Anterior cingulate cortex (tissue), 58 donors: ENCODE measurements at regions not wholly inside any gene's neighbourhood (a gene's known extent, or its start where the extent isn't known, plus 50 kb on each side); places are given as distances from the start of the nearest gene placed in this dataset.
A peak's percentile ranks its signal among the peaks of the same experiment; 100 is the strongest.

Experiments used
- DNase-seq, 58 donors: peaks; one replicate each; lab custom pipeline; 2025; lab: John Stamatoyannopoulos, UW

DNA sequence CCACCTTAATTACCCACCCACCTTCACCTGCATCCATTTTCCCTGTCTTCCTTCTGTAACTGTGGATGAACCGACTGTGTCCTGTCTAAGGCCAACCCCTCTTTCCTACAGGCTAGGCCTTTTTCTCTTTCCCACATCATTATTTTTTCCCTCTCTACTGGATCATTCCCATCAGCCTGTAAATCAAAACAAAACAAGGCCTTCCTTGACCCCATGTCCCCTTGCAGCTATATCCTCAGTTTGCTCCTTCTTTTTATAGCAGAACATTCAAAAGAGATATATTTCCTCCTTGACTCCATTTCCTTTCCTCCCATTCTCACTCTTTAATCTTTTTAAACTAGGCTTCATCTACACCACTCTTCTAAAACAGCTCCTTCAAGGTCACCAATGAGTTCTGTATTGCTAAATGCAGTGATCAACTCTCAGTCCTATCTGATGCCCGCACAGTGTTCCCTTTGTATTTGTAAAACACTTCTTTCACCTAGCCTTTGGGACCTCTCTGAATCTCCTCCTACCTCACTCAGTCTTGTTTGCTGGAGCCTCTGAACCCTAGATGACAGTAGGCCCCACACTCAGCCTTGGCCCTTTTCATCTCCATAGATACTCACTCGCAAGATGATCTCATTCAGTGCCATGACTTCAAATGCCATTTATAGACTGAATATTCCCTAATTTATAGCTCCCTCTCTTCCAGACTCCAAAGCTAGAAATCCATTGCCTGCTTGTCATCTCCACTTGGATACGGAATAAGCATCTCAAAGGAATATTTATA, 55.7 kb downstream of the CXCR4 start:
- no peak for DNase-seq

DNA sequence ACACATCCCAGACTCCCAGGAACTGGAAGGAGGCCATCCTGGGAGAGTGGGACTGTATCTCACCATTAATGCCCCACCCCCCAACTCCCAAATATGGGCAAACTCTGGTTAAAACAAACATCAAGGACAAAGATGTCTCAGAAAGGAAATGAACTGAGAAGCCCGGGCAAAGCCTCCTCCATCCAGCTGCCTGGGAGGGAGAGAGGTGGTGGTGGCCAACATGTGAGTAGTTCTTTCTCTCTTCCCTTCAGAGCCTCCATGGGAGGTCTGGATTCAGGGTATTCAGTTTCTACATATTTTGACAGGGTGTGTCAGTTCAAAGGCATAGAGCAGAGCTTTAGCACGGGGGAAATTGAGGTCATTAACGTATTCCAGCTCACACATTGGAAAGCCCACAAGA, 57.5 kb downstream of the CXCR4 start:
- DNase-seq: no peak

DNA sequence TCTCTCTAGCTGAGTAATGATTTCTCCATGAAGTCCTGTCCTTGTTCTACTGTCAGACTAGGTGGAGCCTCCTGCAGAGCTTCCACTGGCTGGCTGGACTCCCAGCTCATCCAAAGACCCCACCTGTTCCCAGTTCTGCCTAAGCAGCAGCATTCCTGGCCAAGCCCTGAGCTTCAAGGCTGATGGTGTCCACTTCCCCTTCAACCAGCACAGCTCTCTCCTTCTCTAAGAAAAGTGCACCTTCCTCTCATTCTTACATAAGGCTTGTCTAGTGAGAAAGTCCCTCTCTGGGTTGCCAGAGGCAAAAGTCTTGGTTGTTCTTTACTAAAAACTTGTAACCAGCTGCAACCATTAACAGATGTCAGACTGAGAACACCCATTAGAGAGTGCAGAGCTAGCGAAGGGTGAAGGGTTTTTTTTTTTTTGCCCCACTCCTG, 58.9 kb downstream of the CXCR4 start:
- DNase-seq: no peak

DNA sequence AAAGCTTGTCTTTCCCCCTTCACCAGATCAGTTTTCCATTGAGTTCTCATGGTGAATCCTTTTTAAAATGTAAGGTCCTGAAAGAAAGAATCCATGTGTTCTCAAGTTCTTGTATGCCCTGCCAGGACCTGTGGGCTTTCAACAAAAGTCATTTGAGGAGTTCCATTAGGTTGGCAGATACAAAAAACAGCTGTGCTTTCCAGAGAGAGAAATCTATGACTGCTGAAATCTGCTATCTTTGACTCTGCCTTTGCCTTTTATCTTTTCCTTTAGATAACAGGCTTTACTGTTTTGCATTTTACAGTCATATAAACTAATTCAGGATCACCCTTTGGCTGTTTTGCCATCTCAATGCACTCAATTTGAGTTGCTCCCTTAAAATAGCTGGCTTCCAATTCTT, 59.7 kb downstream of the CXCR4 start:
- DNase-seq: no peak

DNA sequence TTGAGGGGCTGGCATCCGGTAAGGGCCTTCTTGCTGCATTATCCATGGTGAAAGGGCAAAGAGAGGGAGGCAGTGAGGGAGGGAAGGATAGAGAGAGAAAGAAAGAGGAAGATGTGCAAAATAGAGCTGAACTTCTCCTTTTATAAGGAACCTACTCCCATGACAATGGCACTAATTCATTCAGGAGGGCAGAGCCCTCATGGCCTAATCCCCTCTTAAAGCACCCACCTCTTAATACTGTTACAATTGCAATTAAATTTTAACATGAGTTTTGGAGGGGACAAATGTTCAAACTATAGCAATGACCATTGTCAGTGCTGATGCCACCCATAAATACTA, 60.2 kb downstream of the CXCR4 start:
- DNase-seq: no peak

DNA sequence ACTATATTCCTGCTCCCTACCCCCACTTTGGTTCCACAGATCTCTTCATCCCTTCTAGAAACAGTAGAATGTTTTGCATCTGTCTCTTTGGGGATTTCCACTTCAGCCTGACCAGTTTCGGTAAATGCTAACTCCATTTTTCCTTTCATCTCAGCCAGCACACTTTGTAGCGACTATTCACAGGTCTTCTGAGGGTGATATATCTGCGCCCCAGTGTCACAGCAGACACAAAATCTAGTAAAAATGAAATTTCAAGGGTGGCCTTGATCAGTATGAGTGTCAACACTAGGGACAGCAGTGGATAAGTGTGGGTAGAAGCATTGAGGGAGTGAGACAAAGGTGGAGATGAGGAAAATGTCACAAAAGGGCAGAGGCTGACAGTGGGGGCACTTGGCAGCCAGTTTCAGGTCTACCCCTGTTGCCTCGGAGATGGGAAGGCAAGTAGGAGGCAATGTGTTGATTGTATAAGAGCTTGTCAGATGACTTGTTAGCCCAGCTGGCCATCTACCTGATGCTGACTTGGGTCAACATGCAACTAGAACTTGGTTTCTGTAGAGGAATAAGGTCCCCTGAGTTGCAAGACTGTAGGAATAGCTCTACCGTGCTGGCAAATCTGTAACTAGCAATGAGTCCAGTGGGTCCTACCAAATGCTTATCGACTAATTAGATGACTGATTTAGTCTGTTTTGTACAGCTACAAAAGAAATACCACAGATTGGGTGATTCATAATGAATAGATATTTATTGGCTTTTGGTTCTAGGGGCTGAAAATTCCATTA, 60.7 kb downstream of the CXCR4 start:
- no peak for DNase-seq

DNA sequence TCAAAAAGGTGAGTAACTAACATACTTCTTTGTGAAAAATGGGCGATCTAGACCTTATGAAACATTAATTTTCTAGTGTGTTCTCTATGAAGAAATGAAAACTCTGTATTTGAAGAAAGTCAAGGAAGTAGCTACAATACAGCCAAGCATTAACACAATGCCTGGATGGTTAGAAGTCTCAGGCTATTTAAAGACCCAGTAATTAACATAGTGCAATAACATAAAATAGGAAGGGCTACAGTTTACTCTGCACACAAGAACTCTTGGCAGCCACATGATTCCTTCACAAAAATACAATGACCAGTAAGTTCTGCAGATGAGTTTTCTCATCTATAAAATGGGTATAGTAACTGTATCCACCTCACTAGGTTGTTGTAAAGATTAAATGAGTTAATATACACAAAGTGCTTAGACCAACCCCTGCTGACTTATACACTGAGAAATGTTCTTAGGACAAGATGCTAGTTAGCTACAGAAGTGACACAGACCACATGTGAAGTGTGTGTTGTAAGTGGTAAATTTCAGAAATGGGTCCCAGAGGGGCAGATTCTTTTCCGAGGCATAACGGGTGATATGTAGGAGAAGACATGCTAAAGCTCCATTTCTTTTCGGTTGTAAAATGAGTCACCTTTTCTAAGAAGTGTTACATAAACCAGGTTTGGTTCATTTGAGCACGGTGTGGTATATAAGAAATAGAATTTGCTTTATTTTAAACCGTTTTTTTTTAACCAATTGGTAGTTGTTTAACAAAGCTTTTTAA, 61.8 kb downstream of the CXCR4 start:
- DNase-seq: no peak

DNA sequence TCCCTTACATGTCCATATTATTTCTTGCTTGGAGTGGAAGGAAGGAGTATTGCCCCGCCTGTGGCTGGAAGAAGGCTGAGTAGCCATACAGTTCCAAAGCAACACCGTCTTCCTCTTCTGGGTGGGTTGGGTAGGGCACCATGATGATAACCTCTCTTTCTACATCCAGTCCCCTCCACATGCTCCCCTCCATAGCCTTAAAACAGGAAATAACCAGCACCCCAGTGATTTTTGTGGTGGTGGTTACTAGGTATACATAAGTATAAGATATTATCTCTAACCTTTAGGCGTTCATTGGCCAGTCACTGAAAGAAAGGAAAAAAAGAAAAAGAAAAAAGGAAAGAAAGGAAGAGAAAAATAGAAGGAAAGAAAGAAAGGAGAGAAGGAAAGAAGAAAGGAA, 63.1 kb downstream of the CXCR4 start:
- no peak for DNase-seq

DNA sequence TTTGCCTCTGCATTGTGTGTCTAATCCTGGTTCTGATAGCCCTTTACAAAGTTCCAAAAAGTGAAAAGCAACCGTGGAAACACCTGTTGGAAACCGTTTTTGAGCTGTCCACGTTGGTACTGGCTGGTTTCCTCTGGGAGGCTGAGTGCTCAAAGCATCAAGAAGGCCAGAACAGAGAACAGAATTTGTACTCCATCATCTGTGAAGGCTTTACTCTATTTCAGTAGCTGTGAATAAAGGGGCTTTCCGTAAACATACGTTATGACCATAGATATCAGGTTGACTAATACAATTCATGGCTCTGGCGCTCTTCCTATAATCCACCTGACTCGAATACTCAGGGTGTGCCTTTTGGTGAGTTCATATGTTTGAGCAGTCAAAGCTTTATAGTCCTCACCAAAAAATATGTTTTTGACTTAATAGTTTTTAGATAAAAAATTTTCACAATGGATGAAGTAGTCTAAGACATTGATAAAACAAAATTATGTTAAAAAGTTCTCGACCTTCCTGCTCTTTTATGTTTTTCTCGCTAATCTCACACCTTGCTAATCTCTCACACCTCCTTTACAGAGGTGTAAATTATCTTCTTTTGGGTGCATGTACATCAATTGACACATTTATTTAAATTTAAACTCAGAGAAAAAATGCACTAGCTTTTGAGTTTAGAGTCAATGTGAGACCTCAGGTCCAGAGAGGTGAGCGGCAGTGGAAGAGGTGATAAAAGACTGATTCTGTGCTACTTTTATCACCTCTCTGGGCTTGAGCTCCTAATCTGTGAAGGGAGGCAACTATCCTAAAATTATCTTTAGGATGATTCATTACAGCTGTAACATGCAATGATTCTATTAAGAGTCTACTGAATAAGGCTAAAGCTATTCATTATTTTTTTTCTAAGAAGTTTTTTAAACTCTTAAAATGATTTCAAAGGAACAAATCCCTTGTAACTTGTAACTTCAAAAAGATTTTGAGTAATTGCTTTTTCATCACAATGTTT, 65.3 kb downstream of the CXCR4 start:
- no peak for DNase-seq

DNA sequence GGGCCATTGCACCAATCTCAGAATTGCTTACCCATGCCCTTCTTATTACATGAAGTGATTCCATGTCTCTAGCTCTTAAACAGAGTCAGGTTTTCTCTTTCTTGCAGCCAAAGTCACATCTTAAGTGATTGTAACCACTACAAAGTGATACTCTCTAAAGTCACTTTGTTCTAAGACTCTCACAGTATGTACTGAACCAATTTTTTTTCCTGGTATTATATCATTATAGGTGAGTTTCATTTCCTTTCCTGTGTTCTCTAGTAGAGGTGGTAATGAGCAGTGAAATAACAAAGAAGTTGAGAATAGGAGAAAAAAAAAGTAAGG, 66.3 kb upstream of the DARS1 start:
- DNase-seq: no peak

DNA sequence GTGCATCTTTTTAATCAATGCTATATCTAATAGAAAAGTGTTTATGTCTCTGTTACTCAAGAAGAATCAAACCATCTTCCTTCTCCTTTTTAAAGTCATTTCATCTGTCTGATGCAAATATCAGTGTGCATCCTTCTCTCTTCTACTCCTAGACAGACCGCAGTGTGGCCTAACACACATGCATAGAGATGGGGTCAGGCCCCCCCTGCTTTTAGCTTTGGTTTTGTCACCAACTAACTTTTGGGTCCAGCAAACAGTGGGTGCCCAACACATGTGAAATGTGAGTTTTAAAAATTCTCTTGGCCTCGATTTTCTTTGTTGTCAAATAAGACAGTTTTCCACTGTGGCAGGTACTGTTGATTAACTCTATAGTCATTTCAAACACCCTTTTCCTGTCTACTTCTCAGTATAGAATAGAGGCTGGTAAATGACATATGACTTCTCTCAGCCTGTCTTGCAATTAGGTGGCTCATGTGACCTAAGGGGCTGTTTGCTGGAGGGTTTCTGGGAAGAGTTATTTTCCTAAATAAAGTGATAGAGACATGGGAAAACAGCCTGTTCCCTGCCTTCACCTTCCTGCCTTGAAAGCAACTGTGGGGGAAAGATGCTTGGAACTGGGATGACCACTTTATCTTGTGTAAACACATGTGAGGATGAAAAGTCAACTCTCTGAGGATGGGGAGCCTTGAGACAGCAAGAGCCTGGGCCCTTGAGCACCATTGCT, 65.7 kb upstream of the DARS1 start:
- no peak for DNase-seq

DNA sequence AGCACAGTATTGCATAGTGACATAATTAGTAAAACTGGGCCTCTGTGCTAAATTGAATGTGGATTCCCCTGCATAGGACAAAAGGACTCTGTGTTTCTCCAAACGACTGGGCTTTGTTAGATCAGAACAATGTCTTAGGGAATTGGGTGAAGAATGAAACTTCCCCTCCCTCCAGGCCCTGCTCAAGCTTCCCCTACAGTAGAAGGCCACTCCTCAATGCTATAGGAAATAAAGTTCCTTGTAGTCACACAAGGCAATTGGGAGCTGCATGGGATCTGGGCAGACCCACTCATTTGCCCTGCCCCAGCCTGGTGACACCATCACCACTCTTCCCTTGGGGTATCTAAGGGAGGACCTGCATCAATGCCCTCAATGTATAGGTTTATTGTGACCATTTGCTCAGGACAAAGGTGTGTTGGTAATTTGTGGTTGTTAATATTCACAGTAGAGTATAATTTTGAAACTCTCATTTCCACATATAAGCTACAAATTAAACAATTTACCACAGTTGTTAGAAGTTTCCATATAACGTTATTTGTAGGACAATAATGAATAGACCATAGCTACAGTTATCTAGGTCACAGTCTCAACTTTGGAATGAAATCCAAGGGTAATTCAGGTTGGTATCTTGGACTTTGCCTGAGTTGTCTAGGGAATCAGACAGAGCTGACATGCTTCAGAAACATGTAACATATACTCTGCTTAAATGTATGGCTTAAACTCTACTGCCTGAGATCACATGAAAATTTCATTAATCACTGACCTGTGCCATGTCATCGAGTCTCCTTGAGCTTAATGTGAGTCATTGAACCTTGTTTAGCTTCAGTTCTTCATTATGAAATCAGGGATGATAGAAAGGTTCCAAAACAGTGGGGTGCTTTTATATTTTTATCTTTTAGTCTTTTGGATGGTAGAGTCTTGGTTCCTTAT, 64.8 kb upstream of the DARS1 start:
- peak in 6 of 58 donors; percentile 17 to 64 (median 27) for DNase-seq

DNA sequence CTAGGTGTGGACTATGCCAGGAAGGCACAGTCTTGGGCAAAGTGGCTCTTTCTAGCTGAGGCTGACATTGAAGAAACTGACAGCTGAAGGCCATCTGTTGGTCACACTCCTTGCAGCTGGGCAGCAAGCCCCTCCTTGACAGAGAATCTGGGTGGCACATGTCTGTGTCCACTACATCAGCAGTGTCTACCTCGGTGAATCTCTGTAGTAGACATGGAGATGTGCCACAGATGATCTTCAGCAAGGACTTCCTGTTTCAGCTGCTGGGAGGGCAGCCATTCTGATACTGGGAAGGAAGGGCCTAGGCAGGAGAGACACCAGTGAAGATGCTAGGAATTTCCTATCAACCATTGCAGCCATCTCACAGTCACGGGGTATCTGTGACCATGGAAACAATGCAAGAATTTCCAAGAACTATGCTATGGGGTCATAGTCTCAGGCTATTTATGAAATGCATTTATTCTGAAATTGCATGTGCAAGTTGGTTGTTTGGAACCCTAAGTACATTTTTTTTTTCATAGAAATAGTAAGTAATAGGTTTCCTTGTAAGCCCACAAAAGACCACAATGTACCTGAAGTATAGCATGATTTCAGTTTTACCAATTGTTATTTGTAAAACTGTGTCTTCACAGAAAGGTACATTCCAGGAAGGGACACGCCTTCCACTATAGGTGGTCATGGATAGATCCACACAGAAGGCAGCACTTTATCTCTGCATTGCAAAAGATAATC, 63.8 kb upstream of the DARS1 start:
- DNase-seq: no peak

DNA sequence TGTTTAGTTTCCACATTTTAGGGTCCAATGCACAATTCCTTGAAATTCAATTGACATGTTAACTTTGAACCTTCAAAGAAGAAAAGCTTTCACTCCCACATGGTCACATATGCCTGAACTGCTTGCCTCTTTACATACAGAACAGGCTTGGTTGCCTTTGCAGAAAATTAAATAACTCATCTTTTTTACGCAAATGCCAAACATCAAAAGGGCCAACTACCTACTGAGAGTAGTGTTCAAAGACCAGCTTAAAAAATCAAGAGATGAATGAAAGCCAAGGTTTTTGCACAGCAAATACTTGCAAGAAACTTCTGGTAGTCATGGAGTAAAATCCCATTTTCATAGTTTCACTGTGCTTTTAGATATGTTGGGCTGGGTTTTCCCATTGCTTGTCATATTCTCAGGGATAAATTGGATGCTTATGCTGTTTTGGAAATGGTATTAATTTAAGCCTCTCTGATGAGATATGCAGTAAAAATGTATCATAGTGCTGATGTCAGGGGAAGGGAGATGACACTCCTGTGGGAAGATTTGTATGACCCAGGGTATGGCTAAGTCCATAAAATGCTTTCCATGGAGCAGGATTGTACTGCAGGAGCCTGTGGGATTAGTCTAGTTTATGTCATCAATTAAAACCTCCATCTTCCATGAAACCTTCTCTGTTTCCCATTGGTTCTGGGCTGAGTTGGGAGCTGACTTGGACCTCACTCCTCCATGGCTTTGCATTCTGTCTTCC, 60.6 kb upstream of the DARS1 start:
- DNase-seq: no peak

DNA sequence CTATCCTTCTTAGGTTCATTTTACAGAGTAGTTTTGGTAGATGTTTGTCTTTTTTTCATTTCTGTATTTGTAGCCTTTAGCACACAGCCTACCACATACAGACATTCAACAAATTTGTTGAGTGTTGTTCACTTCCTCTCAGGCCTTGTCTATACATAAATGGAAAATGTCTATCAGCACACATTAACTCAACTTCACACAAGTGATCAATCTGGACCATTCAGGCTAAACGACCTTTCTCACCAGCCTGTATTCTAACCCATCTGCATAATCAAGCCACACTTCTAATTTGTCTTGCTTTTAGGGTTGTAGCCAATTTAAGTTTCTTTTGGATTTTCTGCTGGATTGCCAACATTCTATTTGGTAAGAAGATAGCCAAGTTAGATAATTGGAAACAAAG, 59.9 kb upstream of the DARS1 start:
- no peak for DNase-seq
